HG02610 (cell line): ENCODE measurements at regions not wholly inside any gene's neighbourhood (a gene's known extent, or its start where the extent isn't known, plus 50 kb on each side); places are given as distances from the start of the nearest gene placed in this dataset.
"Not testable (repeated sequence)": the region's sequence is repeated elsewhere in the genome, so short reads cannot be mapped to it uniquely, and the experiment has no call there.

Source experiments
- ATAC-seq: cut with Tn5 transposase; IDR thresholded peaks from one replicate; pipeline ENCODE4 v1.9.1; 2021; ENCODE audit warnings: mild to moderate bottlenecking, moderate library complexity; ENCODE audit not compliant: unreplicated experiment

DNA sequence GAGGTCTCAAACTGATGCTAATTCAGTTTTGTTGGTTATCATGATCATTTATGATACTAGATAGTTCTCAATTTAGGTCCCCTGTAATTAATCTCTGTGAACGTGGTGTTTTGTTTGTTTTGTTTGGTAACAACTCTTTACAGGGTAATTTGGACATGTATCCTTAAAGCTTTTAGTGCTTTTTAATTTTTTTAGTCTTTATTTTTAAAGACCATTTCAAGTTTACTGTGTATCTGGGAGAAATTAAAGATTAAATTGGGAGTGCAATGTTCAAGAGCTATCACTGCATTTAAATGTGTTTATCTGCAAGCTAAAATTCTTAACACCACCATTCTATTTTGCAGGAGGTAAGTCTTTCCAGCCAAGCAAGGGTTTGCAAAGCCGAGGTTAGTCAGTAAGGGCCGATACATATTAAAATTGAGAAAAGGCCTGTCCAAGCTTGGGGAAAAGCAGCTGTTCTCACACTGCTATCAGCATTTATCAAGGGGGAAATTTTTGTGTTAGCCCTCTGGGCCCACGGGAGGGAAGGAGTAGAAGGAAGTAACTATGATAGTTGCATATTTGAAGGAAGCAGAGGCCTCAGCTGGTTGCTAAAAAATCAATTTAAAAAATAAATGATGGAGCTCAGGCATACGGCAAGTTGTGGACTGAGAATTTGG is 59.3 kb upstream of the ZNF217 start:
- peak; percentile 24 for ATAC-seq

DNA sequence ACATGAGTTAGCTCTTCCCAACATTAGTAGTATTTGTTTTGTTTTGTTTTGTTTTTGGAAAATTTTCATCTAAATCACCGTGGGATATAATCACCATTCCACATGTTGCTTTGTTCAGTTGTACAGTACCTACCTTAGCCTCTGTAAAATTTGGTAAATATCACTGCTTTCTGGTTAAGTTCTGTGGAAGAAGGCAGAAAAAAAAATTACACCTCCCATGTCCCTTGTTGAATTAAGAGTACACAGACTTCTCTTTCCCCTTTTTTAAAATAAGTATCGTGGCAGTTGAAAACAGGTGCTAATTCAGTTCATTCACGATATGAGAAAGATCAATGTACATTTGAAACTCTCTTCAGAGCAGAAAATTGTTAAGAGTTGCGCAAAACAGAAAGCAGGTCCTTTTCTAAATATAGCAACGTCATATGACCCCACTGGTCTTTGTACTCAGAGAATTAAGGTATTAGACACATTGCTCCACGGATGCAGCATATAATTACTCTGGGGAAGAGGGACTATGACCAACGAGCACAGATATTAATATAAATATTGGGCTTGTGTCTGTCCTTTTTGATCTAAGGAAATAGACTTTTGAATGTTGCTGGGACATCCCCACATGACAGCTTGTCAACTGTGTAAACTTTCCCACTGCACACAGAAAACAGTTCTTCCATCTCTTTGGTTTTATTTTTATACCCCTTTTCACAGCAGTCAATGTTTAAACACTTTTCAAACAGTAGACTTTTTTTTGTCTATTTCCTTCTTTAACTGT is 58.6 kb upstream of the ZNF217 start:
- ATAC-seq: peak; percentile 58

DNA sequence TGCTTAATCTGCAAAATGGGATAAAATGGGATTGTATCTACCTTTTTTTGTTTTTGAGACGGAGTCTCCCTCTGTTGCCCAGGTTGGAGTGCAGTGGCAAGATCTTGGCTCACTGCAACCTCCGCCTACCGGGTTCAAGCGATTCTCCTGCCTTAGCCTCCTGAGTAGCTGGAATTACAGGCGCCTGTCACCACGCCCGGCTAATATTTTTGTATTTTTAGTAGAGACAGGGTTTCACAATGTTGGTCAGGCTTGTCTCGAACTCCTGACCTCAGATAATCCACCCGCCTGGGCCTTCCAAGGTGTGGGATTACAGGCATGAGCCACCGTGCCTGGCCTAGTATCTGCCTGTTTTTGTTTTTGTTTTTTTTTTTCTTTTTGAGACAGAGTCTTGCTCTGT is 55.9 kb upstream of the ZNF217 start:
- not testable (repeated sequence) for ATAC-seq

DNA sequence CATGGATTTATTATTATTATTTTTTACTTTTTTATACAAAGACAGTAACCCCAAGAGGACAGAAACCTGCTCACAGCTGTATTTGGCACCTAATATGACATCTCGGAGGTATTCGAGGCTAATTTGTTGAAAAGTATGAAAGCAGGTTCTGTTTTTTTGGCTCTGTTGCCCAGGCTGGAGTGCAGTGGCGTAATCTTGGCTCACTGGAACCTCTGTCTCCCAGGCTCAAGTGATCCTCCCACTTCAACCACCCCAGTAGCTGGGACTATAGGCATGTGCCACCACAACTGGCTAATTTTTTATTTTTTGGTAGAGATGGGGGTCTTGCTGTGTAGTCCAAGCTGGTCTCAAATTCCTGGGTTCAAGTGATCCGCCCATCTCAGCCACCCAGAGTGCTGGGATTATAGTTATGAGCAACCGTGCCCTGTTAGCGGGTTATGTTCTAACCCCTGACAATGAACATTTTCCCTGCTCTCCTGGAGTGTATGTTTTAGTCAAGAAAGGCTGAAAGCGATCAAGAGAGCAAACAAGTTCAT is 53.7 kb upstream of the ZNF217 start:
- no peak for ATAC-seq

DNA sequence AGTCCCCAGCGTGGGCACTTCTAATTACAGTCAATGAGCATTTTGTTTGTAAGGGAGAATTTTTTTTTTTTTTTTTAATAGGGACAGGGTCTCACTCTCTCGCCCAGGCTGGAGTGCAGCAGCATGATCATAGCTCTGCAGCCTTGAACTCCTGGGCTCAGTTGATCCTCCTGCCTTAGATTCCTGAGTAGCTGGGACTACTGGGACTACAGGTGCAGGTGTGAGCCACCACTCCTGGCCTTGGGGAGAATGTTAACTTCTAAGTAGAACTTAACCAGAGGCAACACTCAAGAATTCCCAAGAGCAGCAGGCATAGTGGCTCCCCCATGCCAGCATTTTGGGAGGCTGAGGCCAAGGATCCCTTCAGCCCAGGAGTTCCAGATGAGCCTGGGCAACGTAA is 52.9 kb upstream of the ZNF217 start:
- ATAC-seq: no peak

DNA sequence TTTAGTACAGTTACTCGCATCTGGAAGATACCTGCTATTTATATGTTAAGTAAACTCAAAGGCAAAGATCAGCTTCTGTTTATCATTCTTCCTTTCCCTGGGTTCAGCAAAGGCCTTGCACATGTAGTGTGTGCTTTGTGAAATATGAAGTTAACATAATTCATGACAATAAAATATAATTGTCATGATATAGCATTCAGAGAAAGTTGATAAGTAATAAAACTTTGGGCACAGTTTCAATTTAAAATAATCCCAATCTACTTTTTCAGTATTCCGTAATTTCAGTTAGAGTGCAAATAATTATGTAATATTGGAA is 51.9 kb upstream of the ZNF217 start:
- no peak for ATAC-seq

DNA sequence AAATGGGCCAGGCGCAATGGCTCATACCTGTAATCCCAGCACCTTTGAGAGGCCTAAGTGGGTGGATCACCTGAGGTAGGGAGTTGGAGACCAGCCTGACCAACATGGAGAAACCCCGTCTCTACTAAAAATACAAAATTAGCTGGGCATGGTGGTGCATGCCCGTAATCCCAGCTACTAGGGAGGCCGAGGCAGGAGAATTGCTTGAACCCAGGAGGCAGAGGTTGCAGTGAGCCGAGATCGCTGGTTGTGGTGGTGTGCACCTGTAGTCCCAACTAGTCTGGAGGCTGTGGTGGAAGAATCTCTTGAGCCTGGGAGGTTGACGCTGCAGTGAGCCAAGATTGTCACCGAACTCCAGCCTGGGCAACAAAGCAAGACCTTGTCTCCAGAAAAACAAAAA is 50.5 kb upstream of the ZNF217 start:
- not testable (repeated sequence) for ATAC-seq
